KOPT-K1 (cell line): ENCODE measurements at regions not wholly inside any gene's neighbourhood (a gene's known extent, or its start where the extent isn't known, plus 50 kb on each side); places are given as distances from the start of the nearest gene placed in this dataset.

Experiments used
- H3K27ac ChIP-seq: fragments of 200-600 bp; sonication (generic); 2 replicates; pipeline ENCODE4 v1.5.1; 2016; ENCODE audit warnings: antibody characterized with exemption, mild to moderate bottlenecking, low read depth, low read length; ENCODE audit not compliant: poor library complexity, severe bottlenecking
- H3K36me3 ChIP-seq: fragments of 200-600 bp; sonication (generic); 2 replicates; pipeline ENCODE4 v1.5.1; 2017; ENCODE audit warnings: antibody characterized with exemption, mild to moderate bottlenecking, low read length, moderate library complexity; ENCODE audit not compliant: insufficient read depth
- H3K9me3 ChIP-seq: fragments of 200-600 bp; sonication (generic); 2 replicates; pipeline ENCODE4 v1.5.1; 2017; ENCODE audit warnings: antibody characterized with exemption, low read length, mild to moderate bottlenecking; ENCODE audit not compliant: insufficient read depth, poor library complexity, severe bottlenecking

DNA sequence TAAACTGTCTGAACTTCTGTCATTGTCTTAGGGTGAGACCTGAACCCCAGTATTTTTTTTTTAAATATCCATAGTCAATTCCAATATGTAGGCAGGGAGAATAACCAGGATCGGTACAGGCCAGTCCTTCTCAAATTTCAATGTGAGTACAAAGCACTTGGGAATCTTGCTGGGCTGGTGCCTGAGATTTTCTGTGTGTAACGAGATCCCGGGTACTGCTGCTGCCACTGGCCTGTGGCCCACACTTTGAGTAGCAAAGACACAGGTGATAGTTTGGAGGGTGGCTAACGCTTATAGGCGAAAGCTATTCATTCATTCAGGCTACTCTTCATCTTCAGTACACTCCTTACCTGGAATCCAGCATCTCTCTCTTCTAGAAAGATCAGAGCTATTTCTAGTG is 923.6 kb upstream of the TENM3 start:
- Histone ChIP-seq H3K36me3 (no peaks in the 10 kb centered on the region), H3K9me3 (no peaks in the 10 kb centered on the region), H3K27ac (no peak overlapping the region)

DNA sequence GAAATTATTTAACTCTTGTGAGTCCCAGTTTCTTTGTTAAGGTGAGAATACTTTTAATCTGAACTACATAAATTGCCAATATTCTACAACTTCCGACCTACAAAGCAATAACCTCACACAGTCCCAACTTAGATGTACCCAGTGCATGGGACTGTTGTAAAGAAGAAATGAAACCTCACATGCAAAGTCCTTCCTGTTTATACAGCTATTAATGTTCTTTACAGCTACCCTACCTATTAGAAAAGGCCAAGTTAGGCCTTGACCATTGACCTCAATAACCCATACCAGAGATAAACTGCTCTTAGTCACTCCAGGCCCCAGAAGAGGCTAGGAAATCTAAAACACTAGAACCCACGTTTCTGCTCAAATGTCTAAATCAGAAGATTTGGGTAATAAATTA is 920.1 kb upstream of the TENM3 start:
- Histone ChIP-seq H3K9me3 (no peaks in the 10 kb centered on the region), H3K36me3 (no peaks in the 10 kb centered on the region), H3K27ac (no peak overlapping the region)

DNA sequence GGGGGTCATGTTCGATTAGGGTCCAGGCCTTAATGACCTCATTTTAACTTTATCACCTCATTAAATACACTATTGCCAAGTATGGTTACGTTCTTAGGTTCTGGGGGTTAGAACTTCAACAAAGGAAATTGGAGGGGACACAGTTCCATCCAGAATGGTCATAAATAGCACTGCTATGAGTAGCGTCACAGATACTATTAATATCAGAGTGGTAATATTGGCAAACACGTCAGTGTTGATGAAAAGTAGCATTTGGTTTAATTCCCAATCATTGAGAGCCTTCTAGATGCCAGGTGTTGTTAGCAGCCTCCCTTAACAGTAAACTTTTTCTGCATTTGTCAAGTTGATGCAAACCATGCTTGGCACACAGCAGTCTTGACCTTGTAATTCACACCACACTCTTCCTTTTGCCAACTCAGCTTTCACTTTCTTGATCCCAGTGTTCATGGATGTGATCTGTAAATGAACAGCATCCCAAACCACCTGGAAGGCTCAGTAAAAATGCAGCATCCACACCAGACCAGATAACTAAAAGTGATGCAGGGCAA is 912.5 kb upstream of the TENM3 start:
- no peaks in the 10 kb centered on the region for H3K9me3 ChIP-seq
- H3K36me3 ChIP-seq: no peaks in the 10 kb centered on the region
- H3K27ac ChIP-seq: no peak overlapping the region

DNA sequence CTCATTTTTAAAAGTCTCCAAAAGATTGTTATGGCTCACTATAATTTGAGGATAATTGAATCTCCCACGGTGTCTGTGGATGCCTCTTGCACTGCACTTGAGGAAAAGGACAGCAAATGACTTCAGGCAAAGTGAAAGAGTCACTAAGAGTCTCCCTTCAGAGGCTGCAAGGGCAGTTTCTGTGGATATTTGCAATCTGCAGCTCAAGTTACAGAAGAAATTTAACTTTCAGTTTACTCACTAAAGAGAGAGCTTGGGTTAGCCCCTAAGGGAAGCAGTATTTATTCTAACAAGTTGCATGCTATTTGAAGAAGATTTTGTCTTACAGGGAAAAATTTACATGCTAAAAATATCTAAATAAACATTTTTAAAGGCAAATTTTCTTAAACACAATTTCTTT is 912.0 kb upstream of the TENM3 start:
- Histone ChIP-seq H3K9me3 (no peaks in the 10 kb centered on the region), H3K36me3 (no peaks in the 10 kb centered on the region), H3K27ac (no peak overlapping the region)

DNA sequence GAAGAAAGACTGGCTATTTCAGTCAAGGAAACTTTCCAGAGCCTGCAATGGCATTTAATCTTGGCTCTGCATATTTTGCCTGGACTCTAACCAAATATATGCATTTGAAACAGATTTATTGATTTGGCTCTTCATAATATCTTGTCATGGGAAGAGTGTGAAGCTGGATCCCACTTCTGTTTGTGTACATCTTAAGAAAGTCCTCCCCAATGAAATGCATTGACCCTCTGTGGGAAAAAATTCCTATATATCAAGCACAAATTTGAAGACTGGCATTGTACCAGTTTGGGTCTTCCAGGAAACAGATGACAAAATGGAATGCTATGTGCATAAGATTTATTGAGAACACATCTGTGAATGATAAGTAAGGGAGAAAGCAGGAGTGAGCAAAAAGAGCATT is 897.3 kb upstream of the TENM3 start:
- H3K27ac ChIP-seq: no peak overlapping the region
- H3K9me3 ChIP-seq: no peaks in the 10 kb centered on the region
- H3K36me3 ChIP-seq: no peaks in the 10 kb centered on the region

DNA sequence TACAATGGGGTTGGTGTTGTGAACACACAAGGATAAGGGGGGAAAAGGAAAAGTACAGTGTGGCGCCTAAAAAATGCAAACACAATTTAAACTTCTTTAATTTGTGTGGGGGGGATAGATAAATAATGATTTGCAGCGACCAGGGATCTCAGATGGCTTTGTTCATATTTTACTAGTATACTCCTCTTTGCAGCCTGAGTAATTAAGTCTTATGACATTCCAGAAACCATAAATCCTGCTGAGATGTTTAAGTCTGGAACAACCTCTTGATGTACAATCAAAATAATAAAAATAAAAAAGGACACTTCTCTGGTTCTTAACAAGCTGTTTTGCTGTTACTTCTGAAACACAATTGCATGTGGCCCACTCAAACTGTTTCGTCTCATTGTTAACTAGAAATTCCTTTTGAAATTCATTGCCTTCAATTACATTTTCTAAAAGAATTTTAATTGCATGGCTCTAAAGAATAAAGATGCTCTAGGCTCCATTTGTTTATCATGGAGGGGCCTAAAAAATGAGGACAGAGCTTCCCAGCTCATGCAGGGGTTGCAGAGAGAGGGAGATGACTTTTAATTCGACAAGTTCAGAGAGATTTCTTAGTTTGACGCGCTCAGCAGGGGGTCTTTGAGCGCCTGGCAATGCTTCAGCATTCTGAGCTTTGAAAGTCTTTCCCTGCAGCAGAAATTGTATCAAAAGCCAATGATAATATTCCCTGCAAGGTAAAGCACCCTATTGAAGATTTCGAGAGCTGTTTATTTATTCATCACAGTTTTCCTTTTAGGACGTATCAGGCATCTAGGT is 892.4 kb upstream of the TENM3 start:
- Histone ChIP-seq H3K36me3 (no peaks in the 10 kb centered on the region), H3K27ac (no peak overlapping the region), H3K9me3 (no peaks in the 10 kb centered on the region)

DNA sequence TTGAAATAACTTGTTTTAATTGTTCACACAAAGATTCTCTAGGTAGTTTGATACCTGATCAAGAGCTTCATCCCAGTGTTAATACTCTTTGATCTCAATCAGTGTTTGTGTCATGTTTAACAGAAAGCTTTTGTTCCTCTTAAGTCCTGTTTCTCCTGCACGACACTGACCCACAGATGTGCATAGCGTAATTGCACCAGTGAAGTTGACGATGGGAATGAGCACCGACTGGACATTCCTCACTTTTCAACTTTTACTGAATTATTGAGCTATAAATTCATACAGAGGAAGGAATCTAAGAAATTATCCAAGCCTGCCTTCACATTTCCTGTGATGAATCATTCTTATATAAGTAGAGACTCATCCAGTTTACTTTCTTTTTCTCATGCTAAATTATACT is 878.7 kb upstream of the TENM3 start:
- Histone ChIP-seq H3K27ac (no peak overlapping the region), H3K36me3 (no peaks in the 10 kb centered on the region), H3K9me3 (no peaks in the 10 kb centered on the region)

DNA sequence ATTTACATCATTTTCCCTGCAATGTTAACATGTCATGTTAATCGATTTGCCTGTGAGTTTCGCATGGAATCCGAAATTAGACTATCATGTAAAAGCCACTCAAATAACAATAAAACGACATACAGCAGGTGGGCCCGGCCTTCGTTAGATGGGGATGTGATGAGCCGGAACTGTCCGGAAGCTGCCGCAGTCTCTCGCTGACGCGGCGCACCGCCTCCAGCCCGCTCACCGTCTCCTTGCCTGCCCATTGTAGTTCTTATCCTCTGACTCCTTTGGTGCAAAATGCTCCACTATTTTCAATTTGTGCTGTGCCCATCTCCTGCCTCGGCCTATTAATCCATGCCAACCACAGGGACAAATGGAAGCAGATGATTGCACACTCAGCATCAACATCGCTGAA is 877.5 kb upstream of the TENM3 start:
- Histone ChIP-seq H3K27ac (no peak overlapping the region), H3K36me3 (no peaks in the 10 kb centered on the region), H3K9me3 (no peaks in the 10 kb centered on the region)

DNA sequence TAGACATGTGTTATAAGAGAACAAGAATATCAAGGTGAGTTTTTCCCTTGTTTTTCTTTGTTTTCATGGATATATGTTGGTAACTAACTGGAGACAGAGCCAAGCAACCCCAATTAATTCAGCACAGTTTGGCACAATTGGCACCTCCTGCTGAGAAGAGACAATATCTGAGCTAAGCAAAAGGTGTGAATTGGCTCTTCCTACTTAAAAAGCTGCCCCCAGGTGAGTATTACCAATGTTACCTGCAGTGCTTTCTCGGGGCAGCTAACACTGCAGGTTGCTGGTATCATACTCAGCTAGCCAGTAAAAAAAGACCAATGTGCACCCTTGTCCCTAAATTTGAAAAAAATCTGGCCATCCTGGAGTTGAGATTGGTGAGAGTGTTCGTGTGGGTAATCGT is 871.2 kb upstream of the TENM3 start:
- Histone ChIP-seq H3K27ac (no peak overlapping the region), H3K9me3 (no peaks in the 10 kb centered on the region), H3K36me3 (no peaks in the 10 kb centered on the region)

DNA sequence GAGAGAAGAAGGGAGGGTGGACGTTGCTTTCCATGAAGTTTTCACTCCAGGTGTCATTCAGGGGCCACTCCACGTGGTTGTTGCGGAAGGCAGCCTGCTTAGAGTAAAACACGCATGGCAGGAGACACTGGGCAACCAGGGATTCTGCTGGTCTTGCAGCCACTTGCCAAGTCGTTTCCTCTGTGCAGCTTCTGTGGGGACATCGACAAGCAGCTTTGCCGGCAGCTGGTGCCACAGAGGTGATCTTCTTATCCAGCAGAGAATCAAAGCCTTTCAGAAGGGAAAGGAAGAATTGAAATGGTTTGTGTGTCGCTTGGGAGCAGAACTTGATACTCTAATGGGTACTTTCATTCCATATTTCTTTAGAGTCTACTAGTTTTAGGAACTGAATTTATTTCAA is 867.1 kb upstream of the TENM3 start:
- Histone ChIP-seq H3K27ac (no peak overlapping the region), H3K36me3 (no peaks in the 10 kb centered on the region), H3K9me3 (no peaks in the 10 kb centered on the region)

DNA sequence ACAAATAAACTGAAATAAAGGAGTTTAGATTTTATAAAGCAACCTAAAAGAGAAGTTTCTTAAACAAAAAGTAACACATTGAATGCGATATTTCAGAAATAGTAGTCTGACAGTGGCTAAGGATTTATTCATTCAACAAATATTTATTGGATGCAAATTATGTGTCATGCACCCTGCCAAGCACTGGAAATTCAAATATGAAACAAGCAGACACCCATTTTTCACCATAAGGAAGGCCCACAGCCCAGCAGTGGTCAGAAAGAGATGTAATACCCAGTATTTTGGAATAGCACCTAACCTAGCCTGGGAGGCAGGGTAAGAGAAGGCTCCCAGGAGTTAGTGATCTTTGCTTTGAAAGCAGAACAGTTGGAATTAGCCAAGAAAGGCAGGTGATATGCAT is 855.1 kb upstream of the TENM3 start:
- no peaks in the 10 kb centered on the region for H3K9me3 ChIP-seq

DNA sequence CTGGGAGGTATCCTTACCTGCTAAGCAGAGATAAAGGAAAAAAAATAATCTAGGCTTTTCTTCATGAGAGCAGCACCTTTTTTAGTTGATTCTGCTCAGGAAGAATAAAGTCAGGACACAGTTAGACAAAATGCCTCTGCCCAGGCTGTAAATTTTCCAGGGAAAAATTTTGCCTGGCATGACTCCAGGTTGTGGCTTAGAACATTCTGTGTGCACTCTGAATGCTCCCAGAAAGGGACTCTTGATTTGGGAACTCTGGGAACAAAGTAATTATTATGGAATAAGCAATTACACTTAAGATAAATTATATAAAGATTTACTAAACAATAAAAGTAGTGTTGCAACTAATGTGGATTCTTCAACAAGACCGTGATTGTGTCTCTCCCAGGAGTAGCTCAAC is 826.2 kb upstream of the TENM3 start:
- Histone ChIP-seq H3K9me3 (peaks cover 3% of the 10 kb centered on the region), H3K27ac (no peak overlapping the region), H3K36me3 (no peaks in the 10 kb centered on the region)

More for the DNA sequence above, 855.1 kb upstream of the TENM3 start:
- no peaks in the 10 kb centered on the region for H3K36me3 ChIP-seq
- H3K27ac ChIP-seq: no peak overlapping the region

DNA sequence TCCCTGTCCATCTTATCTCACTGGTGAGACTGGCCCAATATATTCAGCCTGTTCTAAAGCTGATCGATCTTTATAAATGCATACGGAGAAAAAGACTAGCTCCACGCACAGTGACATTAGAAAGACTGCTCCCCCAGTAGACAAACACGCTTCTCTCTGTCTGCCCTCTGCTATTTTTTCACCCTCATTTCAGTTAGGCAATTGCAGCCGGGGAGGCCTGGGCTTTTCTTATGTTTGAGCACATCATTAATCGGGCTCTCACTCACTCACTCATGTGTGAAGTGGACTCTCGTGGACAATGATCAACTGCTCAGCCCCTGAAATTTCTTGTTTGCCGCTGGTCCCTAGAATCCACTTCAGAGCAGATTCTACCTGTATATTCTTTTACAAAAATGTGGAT is 824.7 kb upstream of the TENM3 start:
- no peak overlapping the region for H3K27ac ChIP-seq
- H3K9me3 ChIP-seq: peaks cover 3% of the 10 kb centered on the region
- H3K36me3 ChIP-seq: no peaks in the 10 kb centered on the region

DNA sequence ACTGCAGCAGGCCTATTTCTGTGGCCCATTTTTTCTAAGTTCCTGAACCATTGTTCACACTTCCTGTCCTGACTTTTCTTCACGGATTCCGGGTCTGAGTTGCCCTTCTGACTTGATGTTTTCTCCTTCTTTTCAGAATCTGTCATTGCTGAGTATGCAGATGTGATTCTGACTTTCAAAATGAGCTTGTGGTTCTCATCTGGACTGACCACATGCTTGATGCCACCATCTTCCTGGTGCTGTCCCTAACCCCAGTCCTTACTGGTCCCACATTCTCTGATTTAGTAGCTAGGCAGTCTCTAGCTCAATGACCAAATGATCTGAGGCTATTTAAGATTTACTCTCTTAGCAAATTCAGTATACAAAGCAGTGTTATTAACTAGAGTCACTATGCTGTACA is 822.3 kb upstream of the TENM3 start:
- Histone ChIP-seq H3K9me3 (peaks cover 3% of the 10 kb centered on the region), H3K27ac (no peak overlapping the region), H3K36me3 (no peaks in the 10 kb centered on the region)

DNA sequence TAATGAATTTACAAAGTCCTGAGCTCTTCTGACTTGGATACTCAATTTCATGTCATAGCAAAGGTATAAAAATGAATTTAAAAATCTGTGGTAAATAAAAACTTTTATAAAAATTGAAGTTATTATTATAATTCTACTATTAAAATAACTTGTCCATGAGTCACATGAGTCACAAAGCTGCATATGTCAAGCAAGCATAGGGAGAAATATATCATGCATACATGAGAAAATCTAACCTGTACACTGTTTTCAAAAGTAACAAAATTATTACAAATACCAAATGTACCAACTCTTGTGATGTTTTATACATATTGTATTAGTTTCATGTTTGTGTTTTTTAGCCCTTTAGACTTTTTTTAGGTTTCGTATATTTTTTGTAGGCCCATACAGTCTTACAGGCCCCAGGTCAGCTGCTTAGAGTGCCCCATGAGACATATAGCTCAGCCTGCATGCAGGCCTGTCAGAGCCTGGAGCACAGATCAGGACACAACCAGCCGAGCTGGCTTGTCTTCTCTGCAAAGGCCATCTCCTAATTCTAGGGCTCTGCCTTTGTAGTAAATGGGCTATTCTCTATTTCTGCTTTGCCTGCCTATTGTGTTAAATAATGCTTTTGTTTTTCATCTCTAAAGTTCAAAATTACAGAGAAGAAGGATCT is 818.7 kb upstream of the TENM3 start:
- H3K27ac ChIP-seq: no peak overlapping the region
- H3K9me3 ChIP-seq: peaks cover 3% of the 10 kb centered on the region
- no peaks in the 10 kb centered on the region for H3K36me3 ChIP-seq

DNA sequence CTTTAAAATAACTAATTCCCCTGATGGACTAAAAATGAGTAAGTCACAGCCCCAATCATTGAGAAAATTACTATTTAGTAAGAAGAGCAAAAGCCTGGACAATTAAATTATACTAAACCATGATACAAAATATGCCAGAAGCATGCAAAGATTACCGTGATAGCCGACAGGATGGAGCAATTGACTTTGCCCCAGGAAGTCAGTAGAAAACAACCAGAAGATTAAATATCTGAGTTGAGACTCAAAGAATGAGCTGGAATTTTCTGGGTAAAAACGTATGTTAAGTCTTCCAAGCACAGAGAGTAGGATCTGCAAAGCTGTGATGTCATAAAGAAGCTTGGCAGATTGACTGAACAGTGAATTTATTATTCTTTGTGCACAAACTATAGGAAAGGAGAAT is 816.1 kb upstream of the TENM3 start:
- Histone ChIP-seq H3K27ac (no peak overlapping the region), H3K36me3 (no peaks in the 10 kb centered on the region), H3K9me3 (no peaks in the 10 kb centered on the region)
